ENCODE measurements at regions not wholly inside any gene's neighbourhood (a gene's known extent, or its start where the extent isn't known, plus 50 kb on each side); places are given as distances from the start of the nearest gene placed in this dataset.
"Not testable (repeated sequence)": the region's sequence is repeated elsewhere in the genome, so short reads cannot be mapped to it uniquely, and the experiment has no call there.

- not testable (repeated sequence) for H3K36me3 ChIP-seq (ENCODE audit: control insufficient read depth, insufficient read depth, low read length); H3K27me3 ChIP-seq (ENCODE audit: control insufficient read depth, insufficient read depth, low read length, poor library complexity, severe bottlenecking); H3K4me1 ChIP-seq (ENCODE audit: control insufficient read depth, insufficient read depth, low read length); H3K4me3 ChIP-seq (ENCODE audit: insufficient read depth, low read depth, low read length); H3K27ac ChIP-seq (ENCODE audit: insufficient read depth, low read depth, low read length, poor library complexity, severe bottlenecking)
- WGBS, 2 experiments = 66 to 67% methylated on average over 24 of the region's 24 CpGs
- peaks cover 20% of the 10 kb centered on the region for H3K9me3 ChIP-seq (ENCODE audit: control insufficient read depth, low read length)
Observed at GRCh38 chr22:11053403-11054344, 4474.3 kb upstream of the OR11H1 start.

GRCh38 chr22:11054681-11055080 lies 4473.3 kb upstream of the OR11H1 start:
- H3K36me3 ChIP-seq (ENCODE audit: control insufficient read depth, insufficient read depth, low read length); H3K27me3 ChIP-seq (ENCODE audit: control insufficient read depth, insufficient read depth, low read length, poor library complexity, severe bottlenecking); H3K4me3 ChIP-seq (ENCODE audit: insufficient read depth, low read depth, low read length); H3K27ac ChIP-seq (ENCODE audit: insufficient read depth, low read depth, low read length, poor library complexity, severe bottlenecking); H3K4me1 ChIP-seq (ENCODE audit: control insufficient read depth, insufficient read depth, low read length): not testable (repeated sequence)
- WGBS, 2 experiments = 72 to 76% methylated on average over 11 of the region's 11 CpGs
- peaks cover 24% of the 10 kb centered on the region for H3K9me3 ChIP-seq (ENCODE audit: control insufficient read depth, low read length)

GRCh38 chr22:11055176-11055575 lies 4472.8 kb upstream of the OR11H1 start:
- not testable (repeated sequence) for H3K27me3 ChIP-seq (ENCODE audit: control insufficient read depth, insufficient read depth, low read length, poor library complexity, severe bottlenecking); H3K4me3 ChIP-seq (ENCODE audit: insufficient read depth, low read depth, low read length); H3K4me1 ChIP-seq (ENCODE audit: control insufficient read depth, insufficient read depth, low read length); H3K27ac ChIP-seq (ENCODE audit: insufficient read depth, low read depth, low read length, poor library complexity, severe bottlenecking); H3K36me3 ChIP-seq (ENCODE audit: control insufficient read depth, insufficient read depth, low read length)
- WGBS, 2 experiments = 82 to 83% methylated on average over 8 of the region's 8 CpGs
- peaks cover 27% of the 10 kb centered on the region for H3K9me3 ChIP-seq (ENCODE audit: control insufficient read depth, low read length)

GRCh38 chr22:11057955-11058547 lies 4469.9 kb upstream of the OR11H1 start:
- H3K27ac ChIP-seq (ENCODE audit: insufficient read depth, low read depth, low read length, poor library complexity, severe bottlenecking); H3K27me3 ChIP-seq (ENCODE audit: control insufficient read depth, insufficient read depth, low read length, poor library complexity, severe bottlenecking); H3K4me3 ChIP-seq (ENCODE audit: insufficient read depth, low read depth, low read length); H3K36me3 ChIP-seq (ENCODE audit: control insufficient read depth, insufficient read depth, low read length); H3K4me1 ChIP-seq (ENCODE audit: control insufficient read depth, insufficient read depth, low read length): not testable (repeated sequence)
- 82 to 88% methylated on average over 30 to 32 of the region's 39 CpGs for WGBS, 2 experiments
- H3K9me3 ChIP-seq (ENCODE audit: control insufficient read depth, low read length) = peaks cover 43% of the 10 kb centered on the region

GRCh38 chr22:11059129-11059528 lies 4468.9 kb upstream of the OR11H1 start:
- peaks cover 39% of the 10 kb centered on the region for H3K9me3 ChIP-seq (ENCODE audit: control insufficient read depth, low read length)
- not testable (repeated sequence) for H3K27ac ChIP-seq (ENCODE audit: insufficient read depth, low read depth, low read length, poor library complexity, severe bottlenecking); H3K4me3 ChIP-seq (ENCODE audit: insufficient read depth, low read depth, low read length); H3K36me3 ChIP-seq (ENCODE audit: control insufficient read depth, insufficient read depth, low read length); H3K4me1 ChIP-seq (ENCODE audit: control insufficient read depth, insufficient read depth, low read length); H3K27me3 ChIP-seq (ENCODE audit: control insufficient read depth, insufficient read depth, low read length, poor library complexity, severe bottlenecking)
- WGBS, 2 experiments = 81 to 83% methylated on average over 3 of the region's 3 CpGs

DNA sequence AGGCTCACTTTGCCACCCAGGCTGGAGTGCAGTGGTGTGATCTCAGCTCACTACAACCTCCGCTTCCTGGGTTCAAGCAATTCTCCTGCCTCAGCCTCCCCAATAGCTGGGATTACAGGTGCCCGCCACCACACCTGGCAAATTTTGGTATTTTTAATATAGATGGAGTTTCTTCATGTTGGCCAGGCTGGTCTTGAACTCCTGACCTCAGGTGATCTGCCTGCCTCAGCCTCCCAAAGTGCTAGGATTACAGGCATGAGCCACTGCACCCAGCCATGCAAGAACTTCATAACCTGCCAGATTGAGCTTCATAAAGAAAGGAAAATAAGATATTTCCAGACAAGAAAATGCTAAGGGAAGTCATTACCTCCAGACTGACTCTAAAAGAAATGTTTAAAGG lies 4467.2 kb upstream of the OR11H1 start:
- H3K27me3 ChIP-seq (ENCODE audit: control insufficient read depth, insufficient read depth, low read length, poor library complexity, severe bottlenecking); H3K36me3 ChIP-seq (ENCODE audit: control insufficient read depth, insufficient read depth, low read length); H3K27ac ChIP-seq (ENCODE audit: insufficient read depth, low read depth, low read length, poor library complexity, severe bottlenecking); H3K4me1 ChIP-seq (ENCODE audit: control insufficient read depth, insufficient read depth, low read length); H3K4me3 ChIP-seq (ENCODE audit: insufficient read depth, low read depth, low read length): not testable (repeated sequence)
- WGBS, 2 experiments = 64 to 79% methylated on average over 2 of the region's 2 CpGs
- peaks cover 36% of the 10 kb centered on the region for H3K9me3 ChIP-seq (ENCODE audit: control insufficient read depth, low read length)

- not testable (repeated sequence) for H3K4me3 ChIP-seq (ENCODE audit: insufficient read depth, low read depth, low read length); H3K27me3 ChIP-seq (ENCODE audit: control insufficient read depth, insufficient read depth, low read length, poor library complexity, severe bottlenecking); H3K4me1 ChIP-seq (ENCODE audit: control insufficient read depth, insufficient read depth, low read length); H3K27ac ChIP-seq (ENCODE audit: insufficient read depth, low read depth, low read length, poor library complexity, severe bottlenecking); H3K36me3 ChIP-seq (ENCODE audit: control insufficient read depth, insufficient read depth, low read length)
- 49 to 58% methylated on average over 2 of the region's 3 CpGs for WGBS, 2 experiments
- peaks cover 43% of the 10 kb centered on the region for H3K9me3 ChIP-seq (ENCODE audit: control insufficient read depth, low read length)
Observed at GRCh38 chr22:11062534-11062933, 4465.5 kb upstream of the OR11H1 start.

GRCh38 chr22:11063022-11063685 lies 4464.8 kb upstream of the OR11H1 start:
- H3K9me3 ChIP-seq (ENCODE audit: control insufficient read depth, low read length) = peaks cover 48% of the 10 kb centered on the region
- not testable (repeated sequence) for H3K36me3 ChIP-seq (ENCODE audit: control insufficient read depth, insufficient read depth, low read length); H3K27ac ChIP-seq (ENCODE audit: insufficient read depth, low read depth, low read length, poor library complexity, severe bottlenecking); H3K4me1 ChIP-seq (ENCODE audit: control insufficient read depth, insufficient read depth, low read length); H3K4me3 ChIP-seq (ENCODE audit: insufficient read depth, low read depth, low read length); H3K27me3 ChIP-seq (ENCODE audit: control insufficient read depth, insufficient read depth, low read length, poor library complexity, severe bottlenecking)
- 51 to 54% methylated on average over 5 of the region's 5 CpGs for WGBS, 2 experiments

- not testable (repeated sequence) for H3K36me3 ChIP-seq (ENCODE audit: control insufficient read depth, insufficient read depth, low read length); H3K27me3 ChIP-seq (ENCODE audit: control insufficient read depth, insufficient read depth, low read length, poor library complexity, severe bottlenecking); H3K4me3 ChIP-seq (ENCODE audit: insufficient read depth, low read depth, low read length); H3K4me1 ChIP-seq (ENCODE audit: control insufficient read depth, insufficient read depth, low read length); H3K27ac ChIP-seq (ENCODE audit: insufficient read depth, low read depth, low read length, poor library complexity, severe bottlenecking)
- 77% methylated on average over 6 of the region's 6 CpGs for WGBS, 2 experiments
- peaks cover 41% of the 10 kb centered on the region for H3K9me3 ChIP-seq (ENCODE audit: control insufficient read depth, low read length)
Observed at GRCh38 chr22:11065210-11065609, 4462.8 kb upstream of the OR11H1 start.

GRCh38 chr22:11065876-11066457 lies 4462.0 kb upstream of the OR11H1 start:
- not testable (repeated sequence) for H3K4me3 ChIP-seq (ENCODE audit: insufficient read depth, low read depth, low read length); H3K27me3 ChIP-seq (ENCODE audit: control insufficient read depth, insufficient read depth, low read length, poor library complexity, severe bottlenecking); H3K4me1 ChIP-seq (ENCODE audit: control insufficient read depth, insufficient read depth, low read length); H3K27ac ChIP-seq (ENCODE audit: insufficient read depth, low read depth, low read length, poor library complexity, severe bottlenecking); H3K36me3 ChIP-seq (ENCODE audit: control insufficient read depth, insufficient read depth, low read length)
- 74 to 77% methylated on average over 18 of the region's 18 CpGs for WGBS, 2 experiments
- H3K9me3 ChIP-seq (ENCODE audit: control insufficient read depth, low read length) = peaks cover 36% of the 10 kb centered on the region
